IMR-90 (cell line): ENCODE measurements at regions not wholly inside any gene's neighbourhood (a gene's known extent, or its start where the extent isn't known, plus 50 kb on each side); places are given as distances from the start of the nearest gene placed in this dataset.

Experiments
- ATAC-seq: fragments of 200-7000 bp; cut with Tn5 transposase; 2 replicates; pipeline ENCODE4 v1.9.1; 2020; ENCODE audit warnings: low read depth, mild to moderate bottlenecking, moderate library complexity
- BruUV-seq: library from RNA; stranded (reverse); fragments of 400-500 nt; replicated peaks from 2 replicates; lab custom pipeline; 2021; lab: Mats Ljungman, UMichigan
- CTCF ChIA-PET: fragments of 300-600 bp; formaldehyde crosslinking; extraction: SDS; loops from one replicate; lab custom pipeline; 2021; ENCODE audit warnings: antibody characterized with exemption; lab: Yijun Ruan, JAX
- POLR2A ChIA-PET: fragments of 300-600 bp; sonication (Branson Sonifier 250); formaldehyde crosslinking; loops from one replicate; lab custom pipeline; 2022; ENCODE audit warnings: antibody characterized with exemption; ENCODE audit not compliant: unreplicated experiment; lab: Charles Lee
- DNase-seq: peaks from one replicate; pipeline ENCODE4 v3.0.0; 2013
- H2AFZ ChIP-seq: replicated peaks from 2 replicates; pipeline ENCODE3; 2013; ENCODE audit warnings: low read length, mild to moderate bottlenecking; ENCODE audit not compliant: poor library complexity
- H2AK5ac ChIP-seq: 2 replicates; pipeline ENCODE4 v1.6.1; 2013; ENCODE audit warnings: low read depth, low read length, inconsistent platforms
- H2AK9ac ChIP-seq: replicated peaks from 2 replicates; pipeline ENCODE3; 2013; ENCODE audit warnings: mild to moderate bottlenecking, low read depth, low read length, moderate library complexity; ENCODE audit not compliant: poor library complexity
- H2BK120ac ChIP-seq: 2 replicates; pipeline ENCODE4 v1.6.1; 2013; ENCODE audit warnings: low read depth, low read length, inconsistent platforms
- H2BK15ac ChIP-seq: 3 replicates; pipeline ENCODE4 v1.6.1; 2013; ENCODE audit warnings: low read depth, low read length, inconsistent platforms
- H2BK20ac ChIP-seq: 2 replicates; pipeline ENCODE4 v1.6.1; 2013; ENCODE audit warnings: low read depth, mild to moderate bottlenecking, inconsistent platforms, low read length, moderate library complexity
- H2BK5ac ChIP-seq: 2 replicates; pipeline ENCODE4 v1.6.1; 2013; ENCODE audit warnings: mild to moderate bottlenecking, low read depth, low read length, inconsistent platforms; ENCODE audit not compliant: poor library complexity, severe bottlenecking
- H3K14ac ChIP-seq: replicated peaks from 2 replicates; pipeline ENCODE4 v1.6.1; 2013; ENCODE audit warnings: low read depth, low read length, inconsistent platforms
- H3K18ac ChIP-seq: 2 replicates; pipeline ENCODE4 v1.6.1; 2013; ENCODE audit warnings: low read depth, low read length, control low read depth
- H3K23ac ChIP-seq: 2 replicates; pipeline ENCODE4 v1.6.1; 2013; ENCODE audit warnings: low read depth, low read length, inconsistent platforms
- H3K27ac ChIP-seq: 2 replicates; pipeline ENCODE4 v1.5.1; 2013; ENCODE audit warnings: mild to moderate bottlenecking, control low read depth, low read length; ENCODE audit not compliant: insufficient read depth
- H3K27me3 ChIP-seq: 2 replicates; pipeline ENCODE4 v1.6.1; 2013; ENCODE audit warnings: low read length; ENCODE audit not compliant: control insufficient read depth, insufficient read depth
- H3K36me3 ChIP-seq: 2 replicates; pipeline ENCODE4 v1.6.1; 2013; ENCODE audit warnings: low read length, mixed read lengths; ENCODE audit not compliant: control insufficient read depth, insufficient read depth
- H3K4ac ChIP-seq: 2 replicates; pipeline ENCODE4 v1.6.1; 2013; ENCODE audit warnings: low read depth, low read length, inconsistent platforms
- H3K4me1 ChIP-seq: 2 replicates; pipeline ENCODE4 v1.6.1; 2013; ENCODE audit warnings: low read length, mixed read lengths; ENCODE audit not compliant: control insufficient read depth, insufficient read depth
- H3K4me2 ChIP-seq: 2 replicates; pipeline ENCODE4 v1.6.1; 2013; ENCODE audit warnings: low read depth, mild to moderate bottlenecking, control low read depth, low read length, moderate library complexity
- H3K4me3 ChIP-seq: 2 replicates; pipeline ENCODE4 v1.5.1; 2013; ENCODE audit warnings: low read depth, mild to moderate bottlenecking, control low read depth, low read length, moderate library complexity; ENCODE audit not compliant: insufficient read depth
- H3K56ac ChIP-seq: 2 replicates; pipeline ENCODE4 v1.6.1; 2013; ENCODE audit warnings: low read length, inconsistent platforms; ENCODE audit not compliant: insufficient read depth; ENCODE audit errors: extremely low read depth
- H3K79me1 ChIP-seq, 2 experiments: 2 replicates each; pipeline ENCODE4 v1.6.1; 2013; ENCODE audit warnings: low read length in 2 of 2, inconsistent platforms in 1 of 2, low read depth in 1 of 2
- H3K9ac ChIP-seq: 2 replicates; pipeline ENCODE4 v1.6.1; 2013; ENCODE audit warnings: low read depth, low read length, control low read depth
- H3K9me1 ChIP-seq: 2 replicates; pipeline ENCODE4 v1.6.1; 2013; ENCODE audit warnings: low read length, inconsistent platforms; ENCODE audit not compliant: insufficient read depth
- H3K9me3 ChIP-seq: 2 replicates; pipeline ENCODE4 v1.6.1; 2013; ENCODE audit warnings: low read length; ENCODE audit not compliant: control insufficient read depth, insufficient read depth
- H4K20me1 ChIP-seq: 2 replicates; pipeline ENCODE4 v1.6.1; 2013; ENCODE audit warnings: low read length, inconsistent platforms; ENCODE audit not compliant: insufficient read depth
- H4K5ac ChIP-seq: 2 replicates; pipeline ENCODE4 v1.6.1; 2013; ENCODE audit warnings: mild to moderate bottlenecking, low read depth, low read length, control low read depth
- H4K8ac ChIP-seq, 2 experiments: 2 replicates each; pipeline ENCODE4 v1.6.1; 2013; ENCODE audit warnings: low read depth in 2 of 2, low read length in 2 of 2, control low read depth in 1 of 2, inconsistent platforms in 1 of 2
- H4K91ac ChIP-seq: 2 replicates; pipeline ENCODE4 v1.6.1; 2013; ENCODE audit warnings: low read depth, low read length, inconsistent platforms; ENCODE audit not compliant: insufficient read depth
- CEBPB ChIP-seq: IDR thresholded peaks from 2 replicates; pipeline ENCODE4 v1.6.1; 2012; ENCODE audit warnings: low read depth, low read length, improper control_type of control experiment
- MAFK ChIP-seq: IDR thresholded peaks from 2 replicates; pipeline ENCODE4 v1.6.1; 2012; ENCODE audit warnings: low read depth, low read length, improper control_type of control experiment
- WGBS, 2 experiments: methylation state at CpG; one replicate each; pipeline versions ENCODE4 v1.1.5 to v1.1.7; 2013; ENCODE audit warnings: missing lambda C conversion rate in 2 of 2; ENCODE audit not compliant: insufficient read length in 1 of 2; ENCODE audit errors: extremely low coverage in 2 of 2; 5-methylcytosine and 5-hydroxymethylcytosine counted together
- dilution Hi-C: fragments of 300-500 bp; cut with HindIII; formaldehyde crosslinking; loops from one replicate; pipeline ENCODE4 v1.14.3; 2018; ENCODE audit warnings: low sequenced_read_pairs; ENCODE audit not compliant: unreplicated experiment
- in situ Hi-C: fragments of 300-500 bp; cut with MboI; formaldehyde crosslinking; loops from 3 replicates; pipeline ENCODE4 v1.14.3; 2019; ENCODE audit warnings: low sequenced_read_pairs, inconsistent platforms, mixed read lengths
- intact Hi-C: fragments of 100-400 bp; cut with micrococcal nuclease; formaldehyde crosslinking; loops from 2 replicates; pipeline ENCODE4 v1.10.0; 2022
- TF ChIP-seq, protein P1 (sequence below): fragments of 150-350 bp; IDR thresholded peaks from 2 replicates; pipeline ENCODE4 v1.6.1; 2016; ENCODE audit warnings: low read depth, mild to moderate bottlenecking, low read length, moderate library complexity, borderline replicate concordance

DNA sequence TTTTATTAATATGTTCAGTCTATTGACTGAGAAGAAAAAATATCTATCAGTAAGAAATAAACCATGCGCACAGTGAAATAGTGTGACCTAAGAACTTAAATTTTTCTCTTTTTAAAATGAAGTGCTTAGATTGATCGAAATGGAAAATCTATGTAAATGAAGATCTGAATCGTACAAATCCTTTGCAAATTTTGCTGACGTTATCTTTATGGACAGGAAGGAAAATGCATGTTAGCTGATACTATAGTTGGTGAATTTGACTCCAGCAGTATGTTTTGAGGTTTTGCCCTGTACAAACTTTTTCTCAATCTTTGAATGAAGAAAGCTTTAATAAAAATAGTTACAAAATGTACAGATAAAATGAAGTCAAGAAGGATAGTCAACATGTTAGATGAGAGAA, 82.9 kb downstream of the NRN1 start:
- H2AK5ac ChIP-seq, result no peak overlapping the region
- H2AK9ac ChIP-seq, result no peak overlapping the region
- no peak overlapping the region for H3K18ac ChIP-seq
- H3K4ac ChIP-seq, result no peak overlapping the region
- POLR2A ChIA-PET, result no interaction called here
- dilution Hi-C loops, result no loop called here
- intact Hi-C loops, result no loop called here
- no peak overlapping the region for H4K5ac ChIP-seq
- no peak overlapping the region for H2BK15ac ChIP-seq
- no TSS peak for BruUV-seq
- peaks cover 5% of the 10 kb centered on the region; the same call in 1 of the 2 replicates for H3K9me3 ChIP-seq
- H4K91ac ChIP-seq, result no peak overlapping the region
- no peak overlapping the region for H3K56ac ChIP-seq
- H2AFZ ChIP-seq, result no peak overlapping the region
- CTCF ChIA-PET, result no interaction called here
- no peaks in the 10 kb centered on the region for H3K9me1 ChIP-seq
- no peak overlapping the region for H2BK20ac ChIP-seq
- DNase-seq, result no peak
- TF ChIP-seq CEBPB, result no peak
- TF ChIP-seq, protein P1, sequence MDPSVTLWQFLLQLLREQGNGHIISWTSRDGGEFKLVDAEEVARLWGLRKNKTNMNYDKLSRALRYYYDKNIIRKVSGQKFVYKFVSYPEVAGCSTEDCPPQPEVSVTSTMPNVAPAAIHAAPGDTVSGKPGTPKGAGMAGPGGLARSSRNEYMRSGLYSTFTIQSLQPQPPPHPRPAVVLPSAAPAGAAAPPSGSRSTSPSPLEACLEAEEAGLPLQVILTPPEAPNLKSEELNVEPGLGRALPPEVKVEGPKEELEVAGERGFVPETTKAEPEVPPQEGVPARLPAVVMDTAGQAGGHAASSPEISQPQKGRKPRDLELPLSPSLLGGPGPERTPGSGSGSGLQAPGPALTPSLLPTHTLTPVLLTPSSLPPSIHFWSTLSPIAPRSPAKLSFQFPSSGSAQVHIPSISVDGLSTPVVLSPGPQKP, result no peak
- TF ChIP-seq MAFK, result peak; percentile 46
- H4K20me1 ChIP-seq, result no peaks in the 10 kb centered on the region
- no peak overlapping the region for H3K9ac ChIP-seq
- no peak overlapping the region for H3K4me2 ChIP-seq
- 20% methylated on average over 1 of the region's 4 CpGs; no CpG with 5 or more reads in 1 of the 2 experiments for whole genome bisulfite sequencing, 2 experiments
- in situ Hi-C loops, result no loop called here
- H3K4me1 ChIP-seq, result no peaks in the 10 kb centered on the region
- H3K4me3 ChIP-seq, result no peak overlapping the region
- no peak for ATAC-seq
- no peak overlapping the region for H4K8ac ChIP-seq
- no peaks in the 10 kb centered on the region for H3K36me3 ChIP-seq
- no peak overlapping the region for H3K23ac ChIP-seq
- no peak overlapping the region for H2BK5ac ChIP-seq
- no peak overlapping the region for H3K14ac ChIP-seq
- H3K27ac ChIP-seq, result no peak overlapping the region
- H3K79me1 ChIP-seq, result no peaks in the 10 kb centered on the region
- H2BK120ac ChIP-seq, result no peak overlapping the region
- H3K27me3 ChIP-seq, result no peaks in the 10 kb centered on the region
